H1 (cell line): ENCODE measurements at regions not wholly inside any gene's neighbourhood (a gene's known extent, or its start where the extent isn't known, plus 50 kb on each side); places are given as distances from the start of the nearest gene placed in this dataset.

ENCODE experiments used
- EP300 ChIP-seq, 2 experiments: IDR thresholded peaks; 1 replicate in 1 of 2; 2 replicates in 1 of 2; pipeline ENCODE4 v1.6.1; 2011 to 2012; ENCODE audit warnings: low read depth in 2 of 2, low read length in 2 of 2, mild to moderate bottlenecking in 2 of 2, borderline replicate concordance in 1 of 2, inconsistent platforms in 1 of 2, moderate library complexity in 1 of 2
- EZH2 ChIP-seq: fragments of 200-600 bp; sonication (generic); IDR thresholded peaks from 2 replicates; pipeline ENCODE4 v1.7.1; 2012; ENCODE audit warnings: low read depth, mild to moderate bottlenecking, moderate library complexity, low read length, inconsistent platforms; ENCODE audit not compliant: severe bottlenecking
- JUND ChIP-seq: IDR thresholded peaks from 2 replicates; pipeline ENCODE4 v1.6.1; 2011; ENCODE audit warnings: mild to moderate bottlenecking, improper control_type of control experiment, low read length
- KDM1A ChIP-seq: fragments of 200-600, 300-600 bp; sonication (generic); IDR thresholded peaks from 2 replicates; pipeline ENCODE4 v1.7.1; 2016; ENCODE audit warnings: mild to moderate bottlenecking, low read length, borderline replicate concordance
- KDM5A ChIP-seq: fragments of 200-600 bp; IDR thresholded peaks from 2 replicates; pipeline ENCODE4 v1.7.1; 2012; ENCODE audit warnings: mild to moderate bottlenecking, low read length, inconsistent platforms, mixed read lengths
- MAFK ChIP-seq: IDR thresholded peaks from 2 replicates; pipeline ENCODE4 v1.6.1; 2012; ENCODE audit warnings: low read depth, mild to moderate bottlenecking, improper control_type of control experiment, low read length
- PHF8 ChIP-seq: fragments of 200-600 bp; sonication (generic); conservative IDR thresholded peaks from 2 replicates; pipeline ENCODE4 v1.7.1; 2012; ENCODE audit warnings: low read depth, mild to moderate bottlenecking, inconsistent platforms, low read length, moderate library complexity
- POLR2A ChIP-seq, 2 experiments: IDR thresholded peaks; 1 replicate in 1 of 2; 2 replicates in 1 of 2; pipeline ENCODE4 v1.6.1; 2011; ENCODE audit warnings: low read depth in 2 of 2, low read length in 2 of 2, mild to moderate bottlenecking in 2 of 2; ENCODE audit errors: control extremely low read depth in 1 of 2
- POLR2AphosphoS5 ChIP-seq: IDR thresholded peaks from 2 replicates; pipeline ENCODE4 v1.6.1; 2011; ENCODE audit warnings: low read depth, low read length
- RAD21 ChIP-seq, 2 experiments: IDR thresholded peaks in 1 of 2; conservative IDR thresholded peaks in 1 of 2; 2 replicates each; pipeline ENCODE4 v1.6.1; 2011; ENCODE audit warnings: low read depth in 2 of 2, low read length in 2 of 2, improper control_type of control experiment in 1 of 2, inconsistent platforms in 1 of 2, mild to moderate bottlenecking in 1 of 2, moderate library complexity in 1 of 2
- TAF1 ChIP-seq: IDR thresholded peaks from 2 replicates; pipeline ENCODE4 v1.6.1; 2011; ENCODE audit warnings: mild to moderate bottlenecking, low read depth, low read length
- TF ChIP-seq, protein P1 (sequence below), 3 experiments: IDR thresholded peaks; 1 replicate in 2 of 3; 2 replicates in 1 of 3; pipeline versions ENCODE4 v1.5.1 to v1.6.1; 2011; ENCODE audit warnings: low read length in 3 of 3, mild to moderate bottlenecking in 3 of 3, inconsistent platforms in 2 of 3, low read depth in 1 of 3, moderate library complexity in 1 of 3; ENCODE audit not compliant: insufficient read depth in 1 of 3; ENCODE audit errors: control extremely low read depth in 1 of 3

DNA sequence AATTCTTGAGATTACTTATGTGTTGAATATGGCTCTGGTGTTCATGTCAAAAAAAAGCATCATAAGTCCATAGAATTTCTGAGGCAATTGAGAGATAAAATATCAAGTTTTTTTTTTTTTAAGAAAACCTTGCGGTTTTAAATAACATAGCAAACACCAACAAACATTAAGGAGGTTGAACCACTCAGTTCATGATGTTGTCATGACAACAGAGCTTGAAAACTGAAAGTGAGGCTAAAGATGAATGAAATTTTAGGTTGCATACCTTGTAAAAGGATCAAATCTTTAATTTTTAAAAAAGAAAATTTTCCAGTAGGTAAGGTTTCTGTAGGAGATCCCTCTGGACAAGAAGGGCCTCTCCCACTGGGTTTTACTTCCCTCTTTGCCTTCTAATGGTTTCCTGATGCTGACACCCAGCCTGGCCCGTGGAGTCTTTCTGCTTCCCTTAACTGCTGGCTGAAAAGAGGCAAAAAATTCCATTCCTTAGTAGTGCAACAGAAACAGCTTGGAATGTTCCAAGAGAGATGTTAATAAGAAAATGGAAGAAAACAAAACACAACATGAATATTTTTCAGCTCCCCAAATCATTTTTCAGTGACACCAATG lies 60.0 kb upstream of the FER start:
- no peak for TF ChIP-seq MAFK
- TF ChIP-seq, protein P1, sequence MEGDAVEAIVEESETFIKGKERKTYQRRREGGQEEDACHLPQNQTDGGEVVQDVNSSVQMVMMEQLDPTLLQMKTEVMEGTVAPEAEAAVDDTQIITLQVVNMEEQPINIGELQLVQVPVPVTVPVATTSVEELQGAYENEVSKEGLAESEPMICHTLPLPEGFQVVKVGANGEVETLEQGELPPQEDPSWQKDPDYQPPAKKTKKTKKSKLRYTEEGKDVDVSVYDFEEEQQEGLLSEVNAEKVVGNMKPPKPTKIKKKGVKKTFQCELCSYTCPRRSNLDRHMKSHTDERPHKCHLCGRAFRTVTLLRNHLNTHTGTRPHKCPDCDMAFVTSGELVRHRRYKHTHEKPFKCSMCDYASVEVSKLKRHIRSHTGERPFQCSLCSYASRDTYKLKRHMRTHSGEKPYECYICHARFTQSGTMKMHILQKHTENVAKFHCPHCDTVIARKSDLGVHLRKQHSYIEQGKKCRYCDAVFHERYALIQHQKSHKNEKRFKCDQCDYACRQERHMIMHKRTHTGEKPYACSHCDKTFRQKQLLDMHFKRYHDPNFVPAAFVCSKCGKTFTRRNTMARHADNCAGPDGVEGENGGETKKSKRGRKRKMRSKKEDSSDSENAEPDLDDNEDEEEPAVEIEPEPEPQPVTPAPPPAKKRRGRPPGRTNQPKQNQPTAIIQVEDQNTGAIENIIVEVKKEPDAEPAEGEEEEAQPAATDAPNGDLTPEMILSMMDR (IDR thresholded peaks at IDR 0.05; ENCODE audit: control extremely low read depth in 1 of 3, insufficient read depth in 1 of 3, low read depth in 1 of 3, low read length in 3 of 3) = no peak
- no peak for TF ChIP-seq POLR2A (IDR thresholded peaks at IDR 0.05; ENCODE audit: control extremely low read depth in 1 of 2, low read depth in 2 of 2, low read length in 2 of 2)
- TF ChIP-seq KDM5A = no peak
- no peak for TF ChIP-seq EP300 (IDR thresholded peaks at IDR 0.05; ENCODE audit: borderline replicate concordance in 1 of 2, low read depth in 2 of 2, low read length in 2 of 2)
- TF ChIP-seq PHF8 = no peak
- no peak for TF ChIP-seq POLR2AphosphoS5
- no peak for TF ChIP-seq KDM1A
- no peak for TF ChIP-seq EZH2
- TF ChIP-seq RAD21 (IDR thresholded peaks at IDR 0.05 in 1 of 2, conservative IDR thresholded peaks at IDR 0.05 in 1 of 2; ENCODE audit: low read depth in 2 of 2, low read length in 2 of 2) = no peak
- no peak for TF ChIP-seq TAF1
- no peak for TF ChIP-seq JUND
